ENCODE measurements at regions not wholly inside any gene's neighbourhood (a gene's known extent, or its start where the extent isn't known, plus 50 kb on each side); places are given as distances from the start of the nearest gene placed in this dataset.
A peak's percentile ranks its signal among the peaks of the same experiment; 100 is the strongest.
"Not testable (repeated sequence)": the region's sequence is repeated elsewhere in the genome, so short reads cannot be mapped to it uniquely, and the experiment has no call there.

DNA sequence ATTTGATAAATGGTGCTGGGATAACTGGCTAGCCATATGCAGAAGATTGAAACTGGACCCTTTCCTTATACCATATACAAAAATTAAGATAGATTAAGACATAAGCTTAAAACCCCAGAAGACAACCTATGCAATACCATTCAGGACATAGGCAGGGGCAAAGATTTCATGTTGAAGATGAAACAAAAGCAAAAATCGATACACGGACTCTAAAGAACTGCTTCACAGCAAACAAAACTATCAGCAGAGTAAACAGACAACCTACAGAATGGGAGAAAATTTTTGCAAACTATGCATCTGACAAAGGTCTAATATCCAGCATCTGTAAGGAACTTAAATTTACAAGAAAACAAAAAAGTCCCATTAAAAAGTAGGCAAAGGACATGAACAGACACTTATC, 255.9 kb downstream of the TINAG start:
- not testable (repeated sequence) for DNase-seq (ENCODE audit: low read depth)

GRCh38 chr6:54574671-54575070, 266.4 kb downstream of the TINAG start:
- no peak for DNase-seq (ENCODE audit: low read depth)

- no peak for DNase-seq (ENCODE audit: low read depth)
Measured at GRCh38 chr6:54578261-54578660, 268.3 kb upstream of the FAM83B start.

DNA sequence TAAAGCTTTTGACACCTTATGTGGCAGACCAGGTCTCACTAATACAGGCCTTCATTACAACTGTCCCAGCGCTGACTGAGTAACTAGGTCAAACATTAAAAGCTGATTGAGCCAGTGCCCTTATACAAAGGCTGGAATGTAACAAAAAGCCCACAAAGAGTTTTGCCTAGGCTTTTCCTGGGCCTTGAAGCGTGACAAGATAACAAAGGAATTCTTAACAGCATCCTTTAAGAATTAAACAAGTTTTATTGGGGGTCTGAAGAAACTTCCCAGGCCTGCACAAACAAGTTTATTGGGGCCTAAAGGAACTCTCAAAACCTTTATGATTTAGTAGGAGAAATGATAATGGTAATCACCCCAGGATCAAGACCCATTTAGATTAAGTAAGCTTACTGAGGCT, 267.6 kb upstream of the FAM83B start:
- DNase-seq (ENCODE audit: low read depth), result no peak

GRCh38 chr6:54586251-54586650, 260.3 kb upstream of the FAM83B start:
- DNase-seq (ENCODE audit: low read depth), result no peak

GRCh38 chr6:54587277-54587676, 259.3 kb upstream of the FAM83B start:
- DNase-seq (ENCODE audit: low read depth), result no peak

DNA sequence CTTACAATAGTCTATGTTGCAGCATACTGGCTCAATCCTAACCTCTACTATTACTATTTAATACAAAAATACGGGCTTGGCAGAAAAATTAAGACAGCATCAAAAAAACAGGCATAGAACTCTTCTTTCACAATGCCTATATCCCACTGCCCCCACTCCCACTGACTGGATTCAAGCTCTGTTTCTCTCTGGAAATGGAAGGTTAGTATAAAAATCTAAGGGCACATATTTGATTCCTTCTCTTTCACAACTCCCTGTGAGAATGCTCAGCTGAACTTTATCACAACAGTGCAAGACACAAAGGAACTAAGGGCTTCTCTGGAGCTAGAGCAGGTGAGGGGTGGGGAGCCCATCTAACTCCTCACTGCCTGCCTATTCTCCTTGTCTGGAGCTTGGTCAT, 258.4 kb upstream of the FAM83B start:
- no peak for DNase-seq (ENCODE audit: low read depth)

- peak; percentile 38 for DNase-seq (ENCODE audit: low read depth)
Measured at GRCh38 chr6:54595844-54596243, 250.7 kb upstream of the FAM83B start.

DNA sequence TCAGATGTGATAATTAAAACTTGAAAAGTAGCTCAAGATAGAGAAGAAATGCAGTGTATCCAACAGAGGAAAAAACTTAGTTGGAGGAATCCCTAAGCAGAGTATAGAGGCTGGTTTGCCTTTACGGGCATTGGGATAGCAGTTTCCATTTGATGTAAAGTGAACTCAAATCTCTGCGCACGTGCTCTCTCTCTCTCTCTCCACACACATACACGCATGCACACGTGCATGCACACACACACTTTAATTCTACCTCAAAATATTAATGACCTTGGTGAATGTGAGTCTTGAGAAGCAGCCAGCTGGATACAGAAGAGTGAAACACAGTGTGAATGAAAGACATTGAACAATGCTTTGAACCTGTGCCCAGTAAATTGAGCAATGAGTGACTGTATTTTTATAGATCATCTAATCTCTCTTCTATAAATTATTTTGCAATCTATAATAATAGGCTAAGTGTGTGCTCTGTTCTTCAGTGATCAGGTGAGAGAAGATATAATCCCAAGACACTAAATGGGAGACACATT, 247.7 kb upstream of the FAM83B start:
- no peak for DNase-seq (ENCODE audit: low read depth)

DNA sequence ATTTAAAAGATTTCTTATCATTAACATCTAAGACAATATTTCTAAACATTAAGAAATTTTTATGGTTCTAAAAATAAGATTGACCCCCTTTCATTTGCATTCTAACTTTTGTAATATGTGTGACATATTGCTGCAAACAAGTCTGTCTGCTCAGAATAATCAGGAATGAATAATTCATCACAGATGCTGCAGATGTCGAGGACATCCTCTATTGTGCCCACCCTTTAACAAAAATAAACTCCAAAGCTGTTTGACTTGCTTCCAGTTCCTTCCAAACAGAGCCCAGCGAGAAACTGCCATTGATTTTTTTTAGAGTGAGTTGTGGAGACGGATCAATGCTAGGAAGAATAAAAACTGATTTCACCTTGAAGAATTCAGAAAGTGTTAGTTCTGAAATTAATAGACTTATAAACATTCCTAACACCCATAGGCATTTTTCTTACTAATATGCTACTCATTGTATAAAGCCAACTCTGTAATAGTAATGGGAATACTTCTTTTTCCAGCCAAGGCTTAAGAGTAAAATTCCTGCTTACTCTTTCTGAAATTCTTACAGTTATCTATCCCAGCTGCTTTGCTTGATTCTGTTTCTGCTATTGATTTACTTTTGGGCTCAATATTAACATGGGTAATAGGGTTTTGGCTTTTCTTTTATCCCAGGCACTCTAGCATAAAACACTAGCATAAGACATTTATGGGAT, 244.8 kb upstream of the FAM83B start:
- no peak for DNase-seq (ENCODE audit: low read depth)

- no peak for DNase-seq (ENCODE audit: low read depth)
Measured at GRCh38 chr6:54602591-54602990, 244.0 kb upstream of the FAM83B start.

GRCh38 chr6:54609981-54610380, 236.6 kb upstream of the FAM83B start:
- DNase-seq (ENCODE audit: low read depth), result no peak

DNA sequence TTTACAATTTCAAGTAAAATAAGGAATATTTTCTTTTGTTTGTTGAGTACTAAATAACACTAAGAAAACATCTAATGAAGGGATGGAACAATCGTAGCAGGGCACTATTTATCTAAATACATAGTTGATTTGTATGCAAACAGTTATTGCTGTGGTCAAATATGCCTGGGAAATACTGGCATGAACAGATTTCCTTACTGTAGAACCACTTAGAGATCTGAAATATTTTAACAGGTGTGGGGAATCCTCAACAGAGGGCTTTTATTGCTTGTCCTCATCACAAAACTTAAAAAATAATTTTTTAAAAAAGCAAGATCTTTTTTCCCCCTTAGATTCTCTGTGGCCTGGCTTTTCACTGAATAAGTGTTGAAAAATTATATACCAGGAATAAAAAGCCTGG, 233.0 kb upstream of the FAM83B start:
- DNase-seq (ENCODE audit: low read depth), result no peak

GRCh38 chr6:54614499-54615195, 231.9 kb upstream of the FAM83B start:
- DNase-seq (ENCODE audit: low read depth), result no peak

DNA sequence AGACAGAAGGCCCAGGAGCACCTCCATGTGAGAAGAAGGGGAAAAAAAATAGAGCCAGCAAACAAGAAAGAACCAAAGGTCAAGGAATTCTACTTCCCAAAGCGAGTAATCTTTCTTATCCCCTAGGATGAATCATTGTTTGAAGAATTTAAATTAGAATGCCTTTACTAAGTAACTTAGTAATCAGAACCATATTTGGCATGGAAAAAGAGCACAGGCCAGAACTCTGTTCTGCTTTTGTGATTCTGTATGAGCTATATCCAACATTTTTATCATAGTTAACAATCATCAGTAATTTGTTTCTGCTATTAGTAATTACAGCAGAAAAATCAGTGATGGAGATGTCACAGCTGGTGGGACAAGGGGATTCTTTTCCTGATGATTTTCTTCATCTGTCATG, 228.8 kb upstream of the FAM83B start:
- peak; percentile 60 for DNase-seq (ENCODE audit: low read depth)

- DNase-seq (ENCODE audit: low read depth), result no peak
Measured at GRCh38 chr6:54618572-54618971, 228.0 kb upstream of the FAM83B start.

- no peak for DNase-seq (ENCODE audit: low read depth)
Measured at GRCh38 chr6:54619102-54619501, 227.5 kb upstream of the FAM83B start.

- no peak for DNase-seq (ENCODE audit: low read depth)
Measured at GRCh38 chr6:54621285-54621684, 225.3 kb upstream of the FAM83B start.

DNA sequence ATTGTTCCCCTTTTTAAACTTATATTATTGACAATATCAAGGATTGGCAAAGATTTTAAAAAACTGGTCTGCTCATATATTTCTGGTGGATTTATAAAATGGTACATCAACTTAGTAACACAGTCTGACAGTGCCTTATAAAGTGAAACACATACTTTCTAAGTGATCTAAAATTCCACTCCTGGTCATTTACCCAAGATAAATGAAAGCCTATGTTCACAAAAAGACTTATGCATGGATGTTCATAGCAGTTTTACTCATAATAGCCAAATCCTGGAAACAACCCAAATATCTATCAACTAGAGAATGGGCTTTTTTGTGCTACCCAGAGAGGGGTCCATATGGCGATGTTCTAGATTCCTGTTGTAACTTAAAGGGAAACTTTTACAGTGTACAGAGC, 222.4 kb upstream of the FAM83B start:
- no peak for DNase-seq (ENCODE audit: low read depth)

DNA sequence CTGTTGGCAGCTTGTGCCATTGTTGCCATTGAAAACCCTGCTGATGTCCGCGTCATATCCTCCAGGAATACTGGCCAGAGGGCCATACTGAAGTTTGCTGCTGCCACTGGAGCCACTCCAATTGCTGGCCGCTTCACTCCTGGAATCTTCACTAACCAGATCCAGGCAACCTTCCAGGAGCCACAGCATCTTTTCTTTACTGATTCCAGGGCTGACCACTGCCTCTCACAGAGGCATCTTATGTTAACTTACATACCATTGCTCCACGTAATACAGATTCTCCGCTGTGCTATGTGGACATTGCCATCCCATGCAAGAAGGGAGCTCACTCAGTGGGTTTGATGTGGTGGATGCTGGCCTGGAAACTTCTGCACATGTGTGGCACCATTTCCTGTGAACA, 221.8 kb upstream of the FAM83B start:
- peak; percentile 58 for DNase-seq (ENCODE audit: low read depth)

GRCh38 chr6:54629131-54629530, 217.4 kb upstream of the FAM83B start:
- DNase-seq (ENCODE audit: low read depth), result no peak

GRCh38 chr6:54632984-54633565, 213.5 kb upstream of the FAM83B start:
- no peak for DNase-seq (ENCODE audit: low read depth)

DNA sequence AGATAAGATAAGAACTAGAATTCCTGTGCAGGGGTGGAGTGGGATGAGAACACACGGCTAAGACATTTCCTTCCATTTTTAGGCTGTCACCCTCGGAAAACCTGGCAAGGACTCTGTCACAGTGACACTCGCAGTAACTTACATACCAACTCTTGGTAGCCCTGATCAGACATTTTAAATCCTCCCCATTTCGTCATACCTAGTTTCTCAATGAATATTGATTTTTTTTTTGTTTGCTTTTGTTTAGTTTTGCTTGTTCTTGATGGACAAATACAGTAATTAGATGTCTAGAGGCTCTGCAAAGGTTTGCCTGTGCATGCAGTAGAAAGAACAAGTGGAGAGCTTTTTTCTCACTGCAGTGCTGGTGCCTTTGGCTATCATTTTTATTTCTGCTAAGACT, 213.0 kb upstream of the FAM83B start:
- no peak for DNase-seq (ENCODE audit: low read depth)
